ENCODE measurements at regions not wholly inside any gene's neighbourhood (a gene's known extent, or its start where the extent isn't known, plus 50 kb on each side); places are given as distances from the start of the nearest gene placed in this dataset.

GRCh38 chr2:128790541-128791001 lies 471.9 kb upstream of the HS6ST1 start:
- DNase-seq (ENCODE audit: low read depth in 2 of 2), result no peak

- no peak for DNase-seq (ENCODE audit: low read depth in 2 of 2)
Measured at GRCh38 chr2:128791120-128791984, 472.7 kb upstream of the HS6ST1 start.

GRCh38 chr2:128791985-128792320 lies 473.3 kb upstream of the HS6ST1 start:
- no peak for DNase-seq (ENCODE audit: low read depth in 2 of 2)

GRCh38 chr2:128792476-128793054 lies 473.9 kb upstream of the HS6ST1 start:
- no peak for DNase-seq (ENCODE audit: low read depth in 2 of 2)

- no peak for DNase-seq (ENCODE audit: low read depth in 2 of 2)
Measured at GRCh38 chr2:128793404-128793803, 474.7 kb upstream of the HS6ST1 start.

GRCh38 chr2:128794285-128794684 lies 475.6 kb upstream of the HS6ST1 start:
- no peak for DNase-seq (ENCODE audit: low read depth in 2 of 2)

- no peak for DNase-seq (ENCODE audit: low read depth in 2 of 2)
Measured at GRCh38 chr2:128796321-128796720, 477.7 kb upstream of the HS6ST1 start.

- DNase-seq (ENCODE audit: low read depth in 2 of 2), result no peak
Measured at GRCh38 chr2:128797092-128797491, 478.4 kb upstream of the HS6ST1 start.

- DNase-seq (ENCODE audit: low read depth in 2 of 2), result no peak
Measured at GRCh38 chr2:128797533-128797932, 478.9 kb upstream of the HS6ST1 start.

- no peak for DNase-seq (ENCODE audit: low read depth in 2 of 2)
Measured at GRCh38 chr2:128797937-128798336, 479.3 kb upstream of the HS6ST1 start.

- DNase-seq (ENCODE audit: low read depth in 2 of 2), result no peak
Measured at GRCh38 chr2:128798502-128799283, 480.0 kb upstream of the HS6ST1 start.

GRCh38 chr2:128799284-128799552 lies 480.6 kb upstream of the HS6ST1 start:
- DNase-seq (ENCODE audit: low read depth in 2 of 2), result no peak

- no peak for DNase-seq (ENCODE audit: low read depth in 2 of 2)
Measured at GRCh38 chr2:128799730-128800129, 481.1 kb upstream of the HS6ST1 start.

GRCh38 chr2:128801576-128801975 lies 482.9 kb upstream of the HS6ST1 start:
- no peak for DNase-seq (ENCODE audit: low read depth in 2 of 2)

GRCh38 chr2:128803222-128803621 lies 484.6 kb upstream of the HS6ST1 start:
- DNase-seq (ENCODE audit: low read depth in 2 of 2), result no peak

GRCh38 chr2:128805237-128805636 lies 486.6 kb upstream of the HS6ST1 start:
- no peak for DNase-seq (ENCODE audit: low read depth in 2 of 2)

- DNase-seq (ENCODE audit: low read depth in 2 of 2), result no peak
Measured at GRCh38 chr2:128805918-128806317, 487.2 kb upstream of the HS6ST1 start.

- DNase-seq (ENCODE audit: low read depth in 2 of 2), result no peak
Measured at GRCh38 chr2:128807317-128807716, 488.6 kb upstream of the HS6ST1 start.

- DNase-seq (ENCODE audit: low read depth in 2 of 2), result no peak
Measured at GRCh38 chr2:128808462-128809258, 490.0 kb upstream of the HS6ST1 start.

GRCh38 chr2:128809259-128809636 lies 490.6 kb upstream of the HS6ST1 start:
- no peak for DNase-seq (ENCODE audit: low read depth in 2 of 2)

GRCh38 chr2:128809880-128810279 lies 491.2 kb upstream of the HS6ST1 start:
- no peak for DNase-seq (ENCODE audit: low read depth in 2 of 2)

Measured in stimulated activated CD8-positive, alpha-beta memory T cell treated with anti-CD3 and anti-CD28 coated beads, Interleukin-2, amount 100 ng/mL, for 1 hour (primary cell).